Endothelial cell of umbilical vein (primary cell): ENCODE measurements at regions not wholly inside any gene's neighbourhood (a gene's known extent, or its start where the extent isn't known, plus 50 kb on each side); places are given as distances from the start of the nearest gene placed in this dataset.

ENCODE experiments used
- BruUV-seq: library from RNA; stranded (reverse); fragments of 400-500 nt; replicated peaks from 2 replicates; lab custom pipeline; 2021; lab: Mats Ljungman, UMichigan
- CTCF ChIA-PET: fragments of 300-600, 350-600 bp; sonication (Branson Sonifier 250); formaldehyde crosslinking; loops from one replicate; lab custom pipeline; 2021; ENCODE audit warnings: antibody characterized with exemption, inconsistent platforms; lab: Charles Lee
- POLR2A ChIA-PET: fragments of 300-600, 350-600 bp; sonication (Branson Sonifier 250); formaldehyde crosslinking; loops from one replicate; lab custom pipeline; 2021; ENCODE audit warnings: antibody characterized with exemption, inconsistent platforms; lab: Charles Lee
- DNase-seq: peaks from one replicate; pipeline ENCODE4 v3.0.0-alpha.2; 2011; ENCODE audit warnings: low read depth, low spot score
- FAIRE-seq: peaks from 2 replicates; lab custom pipeline; 2011; peaks lifted over from hg19 to GRCh38; lab: Jason Lieb, UNC
- H2AFZ ChIP-seq: 2 replicates; pipeline ENCODE4 v1.6.0; 2012; ENCODE audit warnings: low read depth, low read length, control low read depth, inconsistent platforms
- H3K27ac ChIP-seq: 2 replicates; pipeline ENCODE4 v1.5.1; 2011; ENCODE audit warnings: low read depth, mild to moderate bottlenecking, control low read depth, low read length, moderate library complexity; ENCODE audit not compliant: insufficient read depth
- H3K27me3 ChIP-seq, 2 experiments: 2 replicates each; pipeline versions ENCODE4 v1.6.0 to v1.6.1; 2011; ENCODE audit warnings: low read length in 2 of 2, mixed read lengths in 1 of 2; ENCODE audit not compliant: control insufficient read depth in 2 of 2, insufficient read depth in 2 of 2
- H3K36me3 ChIP-seq, 2 experiments: 2 replicates in 1 of 2; 3 replicates in 1 of 2; pipeline ENCODE4 v1.5.1; 2011; ENCODE audit warnings: low read length in 2 of 2, mild to moderate bottlenecking in 1 of 2, moderate library complexity in 1 of 2; ENCODE audit not compliant: control insufficient read depth in 2 of 2, insufficient read depth in 2 of 2; ENCODE audit errors: extremely low read depth in 1 of 2
- H3K4me1 ChIP-seq: 3 replicates; pipeline ENCODE4 v1.5.1; 2011; ENCODE audit warnings: mild to moderate bottlenecking, low read length; ENCODE audit not compliant: control insufficient read depth, insufficient read depth; ENCODE audit errors: extremely low read depth
- H3K4me2 ChIP-seq: 2 replicates; pipeline ENCODE4 v1.6.1; 2011; ENCODE audit warnings: low read length, control low read depth, mixed read lengths; ENCODE audit not compliant: insufficient read depth
- H3K4me3 ChIP-seq, 3 experiments: fragments of 200-600 bp in 1 of 3; sonication (generic), shearing (Covaris generic) in 1 of 3; replicated peaks in 1 of 3; 2 replicates each; pipeline ENCODE4 v1.5.1; 2011 to 2016; ENCODE audit warnings: control low read depth in 3 of 3, low read length in 3 of 3, mild to moderate bottlenecking in 2 of 3, inconsistent platforms in 1 of 3, low read depth in 1 of 3, moderate library complexity in 1 of 3; ENCODE audit not compliant: insufficient read depth in 1 of 3
- H3K79me2 ChIP-seq: 2 replicates; pipeline ENCODE4 v1.6.0; 2012; ENCODE audit warnings: low read length, inconsistent platforms; ENCODE audit not compliant: control insufficient read depth, insufficient read depth
- H3K9ac ChIP-seq: replicated peaks from 2 replicates; pipeline ENCODE3; 2011; ENCODE audit warnings: low read length, control low read depth; ENCODE audit not compliant: insufficient read depth; ENCODE audit errors: extremely low read depth
- H3K9me1 ChIP-seq: replicated peaks from 3 replicates; pipeline ENCODE4 v1.6.0; 2011; ENCODE audit warnings: mild to moderate bottlenecking, low read length; ENCODE audit not compliant: control insufficient read depth, insufficient read depth; ENCODE audit errors: extremely low read depth
- H3K9me3 ChIP-seq: replicated peaks from 2 replicates; pipeline ENCODE4 v1.5.1; 2012; ENCODE audit warnings: low read length, inconsistent platforms; ENCODE audit not compliant: control insufficient read depth, insufficient read depth
- H4K20me1 ChIP-seq: replicated peaks from 2 replicates; pipeline ENCODE3; 2011; ENCODE audit warnings: mild to moderate bottlenecking, low read length; ENCODE audit not compliant: control insufficient read depth, insufficient read depth; ENCODE audit errors: extremely low read depth
- CTCF ChIP-seq, 2 donors: IDR thresholded peaks; 1 replicate in 1 of 2; 2 replicates in 1 of 2; pipeline ENCODE4 v1.5.1; 2011; ENCODE audit warnings: low read length in 2 of 2, mild to moderate bottlenecking in 2 of 2, moderate library complexity in 2 of 2, control low read depth in 1 of 2, inconsistent platforms in 1 of 2, low read depth in 1 of 2; ENCODE audit not compliant: insufficient read depth in 1 of 2; ENCODE audit errors: extremely low read depth in 1 of 2
- EZH2 ChIP-seq: IDR thresholded peaks from 2 replicates; pipeline ENCODE4 v1.6.1; 2012; ENCODE audit warnings: borderline replicate concordance, low read depth, mild to moderate bottlenecking, moderate library complexity, low read length, inconsistent platforms; ENCODE audit not compliant: severe bottlenecking
- FOS ChIP-seq: IDR thresholded peaks from 2 replicates; pipeline ENCODE4 v1.6.1; 2011; ENCODE audit warnings: mild to moderate bottlenecking, low read length, moderate library complexity, borderline replicate concordance; ENCODE audit not compliant: insufficient read depth
- GATA2 ChIP-seq: IDR thresholded peaks from 2 replicates; pipeline ENCODE4 v1.7.0; 2011; ENCODE audit warnings: low read depth, mild to moderate bottlenecking, moderate library complexity, mixed read lengths, low read length; ENCODE audit not compliant: insufficient read length, insufficient read depth
- JUN ChIP-seq: IDR thresholded peaks from 2 replicates; pipeline ENCODE4 v1.6.1; 2011; ENCODE audit warnings: borderline replicate concordance, low read depth; ENCODE audit not compliant: insufficient read length, insufficient read depth
- MYC ChIP-seq: IDR thresholded peaks from one replicate; pipeline ENCODE4 v1.6.1; 2011; ENCODE audit warnings: mild to moderate bottlenecking, low read depth, low read length
- POLR2A ChIP-seq: IDR thresholded peaks from 2 replicates; pipeline ENCODE4 v1.6.1; 2012; ENCODE audit warnings: low read depth, mild to moderate bottlenecking, control low read depth, low read length
- POLR2AphosphoS5 ChIP-seq: IDR thresholded peaks from 2 replicates; pipeline ENCODE4 v1.6.1; 2012; ENCODE audit warnings: low read depth, mild to moderate bottlenecking, control low read depth, low read length, moderate library complexity; ENCODE audit not compliant: insufficient read depth
- dilution Hi-C: fragments of 300-500 bp; cut with MboI; formaldehyde crosslinking; loops from one replicate; pipeline ENCODE4 v1.15.0; 2019; ENCODE audit warnings: low sequenced_read_pairs; ENCODE audit not compliant: extremely low pct_ligation_motif_present
- intact Hi-C: fragments of 100-400 bp; cut with micrococcal nuclease; formaldehyde crosslinking; loops from one replicate; pipeline ENCODE4 v1.10.0; 2022
- TF ChIP-seq, protein P1 (sequence below): IDR thresholded peaks from 2 replicates; pipeline ENCODE4 v1.6.1; 2011; ENCODE audit not compliant: insufficient read depth, insufficient read length

DNA sequence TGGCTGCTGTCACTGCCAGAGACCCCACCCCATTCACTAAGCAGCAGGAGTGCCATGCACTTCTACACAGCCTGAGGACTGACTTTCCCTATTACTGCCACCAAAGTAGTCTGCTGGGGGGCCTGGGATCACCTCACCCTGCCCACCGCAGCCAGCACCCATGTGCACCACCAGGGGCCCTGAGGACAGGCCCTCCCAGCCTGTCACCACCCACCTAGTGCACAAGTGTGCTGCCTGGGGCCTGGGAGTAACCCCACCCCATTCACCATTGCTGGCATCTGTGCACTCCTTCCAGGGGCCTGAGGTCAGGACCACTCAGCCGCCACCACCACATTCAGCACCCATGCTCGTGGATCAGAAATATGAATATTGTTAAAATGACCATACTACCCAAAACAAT lies 247.8 kb upstream of the NCKAP5 start:
- Histone ChIP-seq H3K27ac (peak overlapping the region; percentile 98), H3K4me3 (no peak overlapping the region), H3K4me1 (peaks cover 81% of the 10 kb centered on the region), H3K9me1 (no peaks in the 10 kb centered on the region), H3K9me3 (no peaks in the 10 kb centered on the region), H3K4me2 (no peak overlapping the region), H3K79me2 (no peaks in the 10 kb centered on the region), H3K27me3 (no peaks in the 10 kb centered on the region), H3K36me3 (no peaks in the 10 kb centered on the region), H4K20me1 (no peaks in the 10 kb centered on the region), H2AFZ (no peak overlapping the region), H3K9ac (no peak overlapping the region)
- BruUV-seq = no TSS peak
- dilution Hi-C loops (no loop called here), intact Hi-C loops (loop anchor here (10.0 kb wide), 1 partner anchor 551 kb away; no protein-coding TSS in a partner anchor)
- DNase-seq (no peak), FAIRE-seq (no peak)
- ChIA-PET CTCF (no interaction called here), POLR2A (no interaction called here)
- TF ChIP-seq GATA2 = no peak
- no peak for TF ChIP-seq MYC
- no peak for TF ChIP-seq EZH2
- TF ChIP-seq, protein P1, sequence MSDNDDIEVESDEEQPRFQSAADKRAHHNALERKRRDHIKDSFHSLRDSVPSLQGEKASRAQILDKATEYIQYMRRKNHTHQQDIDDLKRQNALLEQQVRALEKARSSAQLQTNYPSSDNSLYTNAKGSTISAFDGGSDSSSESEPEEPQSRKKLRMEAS = no peak

GRCh38 chr2:133817680-133818566 lies 249.7 kb upstream of the NCKAP5 start:
- peak; percentile 98 for DNase-seq
- no peaks in the 10 kb centered on the region for H3K36me3 ChIP-seq
- peak overlapping the region; percentile 15 for H2AFZ ChIP-seq
- no peaks in the 10 kb centered on the region for H3K9me1 ChIP-seq
- peak overlapping the region; percentile 98 for H3K27ac ChIP-seq
- BruUV-seq = TSS peak; percentile 59
- no peaks in the 10 kb centered on the region for H3K9me3 ChIP-seq
- peak overlapping the region; percentile 86 for H3K9ac ChIP-seq
- TF ChIP-seq CTCF (IDR thresholded peaks at IDR 0.05; ENCODE audit: extremely low read depth in 1 of 2, insufficient read depth in 1 of 2, low read depth in 1 of 2, low read length in 2 of 2) (no peak), FOS (peak; percentile 100), MYC (peak; percentile 76), GATA2 (peak; percentile 100), POLR2A (peak; percentile 57), JUN (peak; percentile 98), POLR2AphosphoS5 (peak; percentile 96), EZH2 (no peak)
- TF ChIP-seq, protein P1 = peak; percentile 10
- H3K4me1 ChIP-seq = peaks cover 88% of the 10 kb centered on the region
- intact Hi-C loops = loop anchor here (1.0 to 10.0 kb wide), 7 partner anchors 24 to 1147 kb away; no protein-coding TSS in a partner anchor
- CTCF ChIA-PET = interaction anchor here (0.7 to 2.6 kb wide), 7 partner anchors 12 to 1271 kb away, joined by 3 to 9 read pairs (median 5); no protein-coding TSS in a partner anchor
- peak overlapping the region; percentile 29 for H3K4me2 ChIP-seq
- H3K79me2 ChIP-seq = no peaks in the 10 kb centered on the region
- H3K4me3 ChIP-seq = no peak overlapping the region
- dilution Hi-C loops = no loop called here
- FAIRE-seq = peak; percentile 84
- H4K20me1 ChIP-seq = no peaks in the 10 kb centered on the region
- POLR2A ChIA-PET = no interaction called here
- no peaks in the 10 kb centered on the region for H3K27me3 ChIP-seq
